Thyroid gland (tissue), 4 donors: ENCODE measurements at regions not wholly inside any gene's neighbourhood (a gene's known extent, or its start where the extent isn't known, plus 50 kb on each side); places are given as distances from the start of the nearest gene placed in this dataset.

Source experiments
- DNase-seq, 2 donors: peaks; one replicate each; pipeline ENCODE4 v3.0.0-alpha.2; 2019
- H3K27ac ChIP-seq, 3 donors: fragments of 200-600 bp; sonication (generic); 1 replicate in 2 of 3; 2 replicates in 1 of 3; pipeline ENCODE4 v1.5.1; 2016 to 2019; ENCODE audit warnings: mild to moderate bottlenecking in 1 of 3, moderate library complexity in 1 of 3
- H3K27me3 ChIP-seq: fragments of 200-600 bp; sonication (generic); one replicate; pipeline ENCODE4 v1.5.1; 2019
- H3K36me3 ChIP-seq, 2 donors: fragments of 200-600 bp; sonication (generic); one replicate each; pipeline ENCODE4 v1.5.1; 2016 to 2019
- H3K4me1 ChIP-seq, 2 donors: fragments of 200-600 bp; sonication (generic); one replicate each; pipeline ENCODE4 v1.5.1; 2017 to 2019
- H3K4me3 ChIP-seq, 3 donors: fragments of 200-600 bp; sonication (generic); replicated peaks in 1 of 3; 1 replicate in 2 of 3; 2 replicates in 1 of 3; pipeline ENCODE4 v1.5.1; 2016; ENCODE audit warnings: mild to moderate bottlenecking in 1 of 3
- H3K9me3 ChIP-seq: fragments of 200-600 bp; sonication (generic); one replicate; pipeline ENCODE4 v1.5.1; 2017
- POLR2A ChIP-seq, 2 donors: fragments of 450-650 bp; IDR thresholded peaks; one replicate each; pipeline ENCODE4 v1.6.1; 2017; ENCODE audit warnings: antibody characterized with exemption in 2 of 2, mild to moderate bottlenecking in 2 of 2, moderate library complexity in 1 of 2
- WGBS, 2 donors: methylation state at CpG; one replicate each; pipeline ENCODE4 v1.1.5; 2017; 5-methylcytosine and 5-hydroxymethylcytosine counted together
- intact Hi-C: fragments of 100-400 bp; cut with DNase I; formaldehyde crosslinking; loops from one replicate; pipeline ENCODE4 v1.15.1; 2023
- TF ChIP-seq, protein P1 (sequence below), 6 experiments: fragments of 200-600 bp in 3 of 6; fragments of 450-650 bp in 3 of 6; sonication (generic) in 3 of 6; IDR thresholded peaks; one replicate each; pipeline ENCODE4 v1.5.1; 2016 to 2019; ENCODE audit warnings: antibody characterized with exemption in 6 of 6, mild to moderate bottlenecking in 2 of 6, inconsistent platforms in 1 of 6, moderate library complexity in 1 of 6

DNA sequence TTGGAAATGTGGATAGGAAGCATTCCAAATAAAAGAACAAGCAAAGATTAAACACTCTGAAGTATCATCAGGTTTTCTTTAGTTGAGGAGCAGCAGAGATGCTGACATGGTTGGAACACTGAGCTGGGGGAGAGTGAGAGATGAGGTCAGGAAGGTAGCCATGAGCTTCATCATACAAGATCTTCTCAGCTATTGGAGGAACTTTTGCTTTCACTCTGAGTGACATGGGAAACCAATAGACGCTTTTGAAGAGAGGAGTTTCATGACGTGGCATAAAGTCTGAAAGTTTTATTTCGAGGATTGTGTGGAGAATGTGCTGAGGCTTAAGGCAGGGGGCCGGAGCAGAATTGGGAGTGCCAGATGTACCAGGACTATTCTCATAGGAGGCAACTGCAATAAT is 616.2 kb upstream of the CAMK1G start:
- Histone ChIP-seq H3K27me3 (no peaks in the 10 kb centered on the region), H3K36me3 (no peaks in the 10 kb centered on the region), H3K9me3 (no peaks in the 10 kb centered on the region), H3K4me3 (no peak overlapping the region), H3K27ac (no peak overlapping the region), H3K4me1 (no peaks in the 10 kb centered on the region)
- 93 to 96% methylated on average over 4 of the region's 4 CpGs for WGBS, 2 donors
- TF ChIP-seq, protein P1, sequence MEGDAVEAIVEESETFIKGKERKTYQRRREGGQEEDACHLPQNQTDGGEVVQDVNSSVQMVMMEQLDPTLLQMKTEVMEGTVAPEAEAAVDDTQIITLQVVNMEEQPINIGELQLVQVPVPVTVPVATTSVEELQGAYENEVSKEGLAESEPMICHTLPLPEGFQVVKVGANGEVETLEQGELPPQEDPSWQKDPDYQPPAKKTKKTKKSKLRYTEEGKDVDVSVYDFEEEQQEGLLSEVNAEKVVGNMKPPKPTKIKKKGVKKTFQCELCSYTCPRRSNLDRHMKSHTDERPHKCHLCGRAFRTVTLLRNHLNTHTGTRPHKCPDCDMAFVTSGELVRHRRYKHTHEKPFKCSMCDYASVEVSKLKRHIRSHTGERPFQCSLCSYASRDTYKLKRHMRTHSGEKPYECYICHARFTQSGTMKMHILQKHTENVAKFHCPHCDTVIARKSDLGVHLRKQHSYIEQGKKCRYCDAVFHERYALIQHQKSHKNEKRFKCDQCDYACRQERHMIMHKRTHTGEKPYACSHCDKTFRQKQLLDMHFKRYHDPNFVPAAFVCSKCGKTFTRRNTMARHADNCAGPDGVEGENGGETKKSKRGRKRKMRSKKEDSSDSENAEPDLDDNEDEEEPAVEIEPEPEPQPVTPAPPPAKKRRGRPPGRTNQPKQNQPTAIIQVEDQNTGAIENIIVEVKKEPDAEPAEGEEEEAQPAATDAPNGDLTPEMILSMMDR (IDR thresholded peaks at IDR 0.05), result no peak
- TF ChIP-seq POLR2A (IDR thresholded peaks at IDR 0.05), result no peak
- no peak for DNase-seq
- intact Hi-C loops, result no loop called here

DNA sequence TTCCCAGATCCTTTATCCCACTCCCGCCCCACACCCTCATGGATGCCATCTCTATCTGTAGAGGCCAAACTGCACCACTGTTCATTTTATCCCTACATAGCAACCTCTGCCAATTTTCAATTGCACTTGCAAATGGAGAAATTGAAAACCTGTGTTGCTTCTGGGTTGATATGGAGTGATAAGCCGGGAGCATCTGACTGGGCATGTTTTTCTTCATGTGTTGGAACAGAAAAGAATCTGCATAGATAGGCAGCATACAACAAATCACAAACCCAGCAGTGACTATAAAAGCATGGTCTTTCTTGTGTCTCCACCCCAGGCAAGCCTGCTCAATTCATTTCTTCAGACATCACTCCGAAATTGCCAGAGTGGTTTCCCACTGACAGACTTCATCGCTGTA is 608.8 kb upstream of the CAMK1G start:
- Histone ChIP-seq H3K27ac (no peak overlapping the region), H3K9me3 (no peaks in the 10 kb centered on the region), H3K36me3 (no peaks in the 10 kb centered on the region), H3K4me1 (peaks cover 0 to 5% of the 10 kb centered on the region in 2 donors), H3K4me3 (no peak overlapping the region), H3K27me3 (no peaks in the 10 kb centered on the region)
- TF ChIP-seq, protein P1 (IDR thresholded peaks at IDR 0.05), result no peak
- no peak for TF ChIP-seq POLR2A (IDR thresholded peaks at IDR 0.05)
- 92 to 93% methylated on average over 4 of the region's 4 CpGs for WGBS, 2 donors
- intact Hi-C loops, result no loop called here
- no peak for DNase-seq

DNA sequence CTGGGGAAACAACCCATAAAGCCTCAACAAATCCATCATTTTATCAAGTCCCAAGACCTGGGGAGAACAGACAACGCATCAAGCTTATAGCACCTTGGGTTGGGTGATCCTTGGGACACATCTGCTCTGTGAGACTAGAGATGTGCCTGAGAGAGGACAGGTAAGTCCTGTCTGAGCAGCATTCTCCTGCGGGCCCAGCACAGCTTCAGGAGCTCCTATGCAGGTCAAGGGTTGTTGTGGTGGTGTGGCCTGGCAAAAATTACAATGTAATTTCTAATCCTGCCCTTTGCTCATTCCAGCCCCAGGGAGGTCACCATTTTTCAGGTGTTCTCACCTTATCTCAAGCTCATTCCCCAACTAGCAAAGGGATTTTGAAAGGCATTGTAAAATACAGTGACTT is 608.1 kb upstream of the CAMK1G start:
- intact Hi-C loops, result no loop called here
- Histone ChIP-seq H3K4me3 (no peak overlapping the region), H3K27me3 (no peaks in the 10 kb centered on the region), H3K4me1 (peaks cover 0 to 5% of the 10 kb centered on the region in 2 donors), H3K36me3 (no peaks in the 10 kb centered on the region), H3K9me3 (no peaks in the 10 kb centered on the region), H3K27ac (no peak overlapping the region)
- 85 to 87% methylated on average over 2 of the region's 2 CpGs for WGBS, 2 donors
- no peak for DNase-seq
- TF ChIP-seq, protein P1 (IDR thresholded peaks at IDR 0.05), result no peak
- no peak for TF ChIP-seq POLR2A (IDR thresholded peaks at IDR 0.05)

DNA sequence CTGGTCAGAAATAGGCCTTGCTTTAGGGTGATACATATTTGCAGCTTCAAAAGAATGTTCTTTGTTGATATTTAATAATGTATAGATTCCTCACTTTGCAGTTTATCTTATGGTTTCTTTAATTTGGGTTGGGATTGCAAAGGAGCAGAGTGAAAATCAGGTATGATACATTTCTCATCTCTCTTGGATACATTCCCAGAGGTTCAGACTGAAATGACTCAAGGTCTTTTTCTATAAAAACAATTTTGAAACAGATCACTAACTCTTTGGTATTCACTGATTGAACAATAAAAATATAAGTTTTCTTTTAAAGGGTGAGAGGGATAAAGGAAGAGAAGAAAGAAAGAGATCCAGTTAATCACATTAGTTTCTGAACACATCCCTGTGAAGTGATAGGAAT is 606.5 kb upstream of the CAMK1G start:
- Histone ChIP-seq H3K4me3 (no peak overlapping the region), H3K4me1 (peaks cover 0 to 5% of the 10 kb centered on the region in 2 donors), H3K27me3 (no peaks in the 10 kb centered on the region), H3K36me3 (no peaks in the 10 kb centered on the region), H3K27ac (no peak overlapping the region), H3K9me3 (no peaks in the 10 kb centered on the region)
- no peak for DNase-seq
- intact Hi-C loops, result no loop called here
- TF ChIP-seq, protein P1 (IDR thresholded peaks at IDR 0.05), result no peak
- TF ChIP-seq POLR2A (IDR thresholded peaks at IDR 0.05), result no peak

DNA sequence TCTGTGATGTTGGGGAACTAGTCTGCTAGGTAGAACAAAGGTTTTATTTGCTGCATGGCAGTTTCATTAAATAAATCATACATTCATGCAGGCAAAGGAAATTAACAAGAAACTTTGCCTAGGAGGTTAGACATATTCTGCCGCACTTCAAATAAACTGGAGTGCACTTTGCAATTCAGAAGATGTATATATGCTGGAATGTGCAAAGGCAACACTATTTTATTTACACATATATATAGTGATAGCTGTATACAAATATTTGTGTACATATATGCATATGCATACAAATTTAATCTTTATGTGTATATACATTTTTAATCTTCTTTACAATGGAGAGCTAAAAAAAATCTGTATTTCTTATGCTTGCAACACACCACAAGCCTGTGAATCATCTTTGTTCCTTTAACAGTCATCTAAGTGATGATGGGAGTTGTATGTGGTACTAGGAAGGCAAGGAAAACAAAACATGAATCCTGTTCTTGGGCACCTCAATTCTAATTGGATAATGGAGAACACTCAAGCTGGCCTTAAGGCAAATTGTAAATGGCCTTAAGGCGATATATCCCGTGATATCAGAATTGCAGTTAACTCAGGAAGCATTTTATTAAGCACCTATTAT is 605.8 kb upstream of the CAMK1G start:
- no peaks in the 10 kb centered on the region for H3K27me3 ChIP-seq
- H3K4me1 ChIP-seq, result peaks cover 0 to 5% of the 10 kb centered on the region in 2 donors
- TF ChIP-seq POLR2A (IDR thresholded peaks at IDR 0.05), result no peak
- TF ChIP-seq, protein P1 (IDR thresholded peaks at IDR 0.05), result no peak
- no peak for DNase-seq
- no peaks in the 10 kb centered on the region for H3K36me3 ChIP-seq
- WGBS, 2 donors, result 93 to 96% methylated on average over 3 of the region's 3 CpGs
- no peaks in the 10 kb centered on the region for H3K9me3 ChIP-seq
- no peak overlapping the region for H3K4me3 ChIP-seq
- intact Hi-C loops, result no loop called here
- no peak overlapping the region for H3K27ac ChIP-seq
